ENCODE measurements at regions not wholly inside any gene's neighbourhood (a gene's known extent, or its start where the extent isn't known, plus 50 kb on each side); places are given as distances from the start of the nearest gene placed in this dataset.

DNA sequence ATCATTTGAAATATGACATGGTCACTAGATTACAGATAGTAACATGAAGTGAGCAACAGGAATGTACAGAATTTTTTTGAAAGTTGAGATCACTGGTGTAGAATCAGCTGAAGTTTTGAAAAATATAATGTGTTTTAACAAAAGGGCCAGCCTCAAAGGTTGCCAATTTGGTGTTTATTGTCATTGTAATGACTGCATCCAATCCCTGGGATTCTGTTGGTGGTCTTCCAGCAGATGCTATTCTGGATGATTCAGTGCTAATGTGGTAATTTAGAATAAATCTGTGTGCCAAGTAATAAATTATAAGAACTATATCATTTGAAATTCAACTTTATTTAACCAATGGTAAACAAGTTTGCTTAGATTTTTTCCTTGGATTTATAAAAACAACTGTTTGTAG is 436.4 kb upstream of the PKN2 start:
- H3K36me3 Mint-ChIP-seq (ENCODE audit: low read depth): no peaks in the 10 kb centered on the region
- DNase-seq (ENCODE audit: low spot score): no peak
- H3K4me3 Mint-ChIP-seq (ENCODE audit: unreplicated experiment): no peak overlapping the region
- TF ChIP-seq, protein P1, sequence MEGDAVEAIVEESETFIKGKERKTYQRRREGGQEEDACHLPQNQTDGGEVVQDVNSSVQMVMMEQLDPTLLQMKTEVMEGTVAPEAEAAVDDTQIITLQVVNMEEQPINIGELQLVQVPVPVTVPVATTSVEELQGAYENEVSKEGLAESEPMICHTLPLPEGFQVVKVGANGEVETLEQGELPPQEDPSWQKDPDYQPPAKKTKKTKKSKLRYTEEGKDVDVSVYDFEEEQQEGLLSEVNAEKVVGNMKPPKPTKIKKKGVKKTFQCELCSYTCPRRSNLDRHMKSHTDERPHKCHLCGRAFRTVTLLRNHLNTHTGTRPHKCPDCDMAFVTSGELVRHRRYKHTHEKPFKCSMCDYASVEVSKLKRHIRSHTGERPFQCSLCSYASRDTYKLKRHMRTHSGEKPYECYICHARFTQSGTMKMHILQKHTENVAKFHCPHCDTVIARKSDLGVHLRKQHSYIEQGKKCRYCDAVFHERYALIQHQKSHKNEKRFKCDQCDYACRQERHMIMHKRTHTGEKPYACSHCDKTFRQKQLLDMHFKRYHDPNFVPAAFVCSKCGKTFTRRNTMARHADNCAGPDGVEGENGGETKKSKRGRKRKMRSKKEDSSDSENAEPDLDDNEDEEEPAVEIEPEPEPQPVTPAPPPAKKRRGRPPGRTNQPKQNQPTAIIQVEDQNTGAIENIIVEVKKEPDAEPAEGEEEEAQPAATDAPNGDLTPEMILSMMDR (IDR thresholded peaks at IDR 0.05): no peak
- H3K9me3 Mint-ChIP-seq (ENCODE audit: low read depth): peaks cover 15% of the 10 kb centered on the region
- peaks cover 5% of the 10 kb centered on the region for H3K27me3 Mint-ChIP-seq (ENCODE audit: low read depth)
- H3K4me1 Mint-ChIP-seq (ENCODE audit: low read depth): no peaks in the 10 kb centered on the region
- H3K27ac Mint-ChIP-seq (ENCODE audit: unreplicated experiment): no peak overlapping the region

DNA sequence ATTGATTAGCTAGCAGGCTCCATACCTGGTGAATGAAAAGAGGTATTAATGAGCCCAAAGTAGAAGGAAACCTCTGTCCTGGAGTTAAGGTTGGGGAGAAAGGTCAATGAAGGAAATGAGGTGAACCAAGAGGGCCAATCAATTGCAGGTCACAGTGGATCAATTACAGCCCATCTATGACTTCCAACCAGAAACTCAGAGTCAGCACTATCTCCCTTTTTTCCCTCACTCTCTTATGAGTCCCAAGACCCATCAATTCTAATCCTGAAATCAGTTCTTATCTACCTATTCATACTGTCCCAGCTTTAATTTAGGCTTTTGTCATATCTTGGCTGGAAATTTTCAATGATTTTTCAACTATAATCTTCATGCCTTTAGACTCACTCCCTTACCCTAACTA is 433.2 kb upstream of the PKN2 start:
- Mint-ChIP-seq H3K4me1 (ENCODE audit: low read depth) (no peaks in the 10 kb centered on the region), H3K9me3 (ENCODE audit: low read depth) (no peaks in the 10 kb centered on the region), H3K4me3 (ENCODE audit: unreplicated experiment) (no peak overlapping the region), H3K27me3 (ENCODE audit: low read depth) (peaks cover 6% of the 10 kb centered on the region), H3K36me3 (ENCODE audit: low read depth) (no peaks in the 10 kb centered on the region), H3K27ac (ENCODE audit: unreplicated experiment) (no peak overlapping the region)
- DNase-seq (ENCODE audit: low spot score): no peak
- TF ChIP-seq, protein P1 (IDR thresholded peaks at IDR 0.05): no peak

DNA sequence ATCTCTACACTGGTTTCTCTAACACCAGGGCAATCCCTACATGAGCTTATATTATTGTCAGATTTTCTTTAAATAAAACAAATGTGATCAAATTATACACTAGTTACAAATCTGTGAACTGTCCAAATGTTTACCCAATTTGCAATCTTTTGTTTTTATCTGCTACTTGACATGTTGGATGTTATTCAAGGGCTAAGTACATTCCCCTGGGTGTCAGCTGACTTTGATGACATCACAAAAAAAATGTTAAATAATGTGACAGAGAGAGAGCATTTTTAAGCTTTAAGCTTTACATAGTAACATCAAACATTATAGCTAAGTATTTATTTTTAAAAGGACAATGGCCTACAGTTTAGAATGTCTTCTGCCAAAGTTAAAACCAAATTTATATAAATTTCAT is 431.3 kb upstream of the PKN2 start:
- no peaks in the 10 kb centered on the region for H3K9me3 Mint-ChIP-seq (ENCODE audit: low read depth)
- no peak overlapping the region for H3K4me3 Mint-ChIP-seq (ENCODE audit: unreplicated experiment)
- no peaks in the 10 kb centered on the region for H3K4me1 Mint-ChIP-seq (ENCODE audit: low read depth)
- TF ChIP-seq, protein P1 (IDR thresholded peaks at IDR 0.05): no peak
- DNase-seq (ENCODE audit: low spot score): no peak
- peaks cover 10% of the 10 kb centered on the region for H3K27me3 Mint-ChIP-seq (ENCODE audit: low read depth)
- no peak overlapping the region for H3K27ac Mint-ChIP-seq (ENCODE audit: unreplicated experiment)
- no peaks in the 10 kb centered on the region for H3K36me3 Mint-ChIP-seq (ENCODE audit: low read depth)

DNA sequence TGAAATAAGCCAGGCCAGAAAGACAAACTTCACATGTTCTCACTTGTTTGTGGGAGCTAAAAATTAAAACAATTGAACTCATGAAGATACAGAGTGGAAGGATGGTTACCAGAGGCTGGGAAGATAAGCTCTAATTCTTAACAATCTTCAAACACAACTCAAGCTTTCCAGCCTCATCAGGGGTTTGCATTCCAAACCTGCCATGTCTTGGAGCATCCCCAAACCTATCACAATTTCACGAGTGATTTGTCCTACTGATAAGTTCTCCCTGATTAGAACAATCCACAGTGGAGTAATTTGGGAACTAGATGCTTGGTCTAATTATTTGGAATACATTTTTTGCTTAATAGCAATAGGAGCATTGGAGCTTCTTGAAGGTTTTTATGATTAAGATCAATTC is 418.5 kb upstream of the PKN2 start:
- H3K4me3 Mint-ChIP-seq (ENCODE audit: unreplicated experiment): no peak overlapping the region
- no peaks in the 10 kb centered on the region for H3K36me3 Mint-ChIP-seq (ENCODE audit: low read depth)
- no peak overlapping the region for H3K27ac Mint-ChIP-seq (ENCODE audit: unreplicated experiment)
- TF ChIP-seq, protein P1 (IDR thresholded peaks at IDR 0.05): no peak
- H3K4me1 Mint-ChIP-seq (ENCODE audit: low read depth): no peaks in the 10 kb centered on the region
- H3K9me3 Mint-ChIP-seq (ENCODE audit: low read depth): no peaks in the 10 kb centered on the region
- DNase-seq (ENCODE audit: low spot score): no peak
- H3K27me3 Mint-ChIP-seq (ENCODE audit: low read depth): peaks cover 19% of the 10 kb centered on the region

DNA sequence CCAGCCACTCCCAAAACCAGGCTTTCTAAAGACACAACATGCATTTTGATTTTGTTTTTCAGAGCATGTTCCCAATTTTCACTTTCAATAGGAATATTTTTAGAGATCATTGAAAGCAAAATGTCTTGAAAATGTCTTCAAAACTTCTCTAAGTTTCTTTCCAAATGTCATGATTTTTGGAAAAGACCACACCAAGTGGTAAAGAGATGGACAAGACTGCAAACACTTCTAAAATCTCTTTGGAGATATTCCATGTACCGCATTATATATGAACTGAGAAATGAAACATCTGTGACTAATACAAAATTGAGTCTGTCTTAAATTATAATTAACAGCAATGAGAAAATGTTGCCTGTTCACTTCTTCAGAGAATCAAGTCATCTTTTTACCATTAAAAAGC is 418.0 kb upstream of the PKN2 start:
- Mint-ChIP-seq H3K4me3 (ENCODE audit: unreplicated experiment) (no peak overlapping the region), H3K36me3 (ENCODE audit: low read depth) (no peaks in the 10 kb centered on the region), H3K9me3 (ENCODE audit: low read depth) (no peaks in the 10 kb centered on the region), H3K4me1 (ENCODE audit: low read depth) (no peaks in the 10 kb centered on the region), H3K27me3 (ENCODE audit: low read depth) (peaks cover 22% of the 10 kb centered on the region), H3K27ac (ENCODE audit: unreplicated experiment) (no peak overlapping the region)
- TF ChIP-seq, protein P1 (IDR thresholded peaks at IDR 0.05): no peak
- DNase-seq (ENCODE audit: low spot score): no peak
